ENCODE measurements at regions not wholly inside any gene's neighbourhood (a gene's known extent, or its start where the extent isn't known, plus 50 kb on each side); places are given as distances from the start of the nearest gene placed in this dataset.
"Not testable (repeated sequence)": the region's sequence is repeated elsewhere in the genome, so short reads cannot be mapped to it uniquely, and the experiment has no call there.

DNA sequence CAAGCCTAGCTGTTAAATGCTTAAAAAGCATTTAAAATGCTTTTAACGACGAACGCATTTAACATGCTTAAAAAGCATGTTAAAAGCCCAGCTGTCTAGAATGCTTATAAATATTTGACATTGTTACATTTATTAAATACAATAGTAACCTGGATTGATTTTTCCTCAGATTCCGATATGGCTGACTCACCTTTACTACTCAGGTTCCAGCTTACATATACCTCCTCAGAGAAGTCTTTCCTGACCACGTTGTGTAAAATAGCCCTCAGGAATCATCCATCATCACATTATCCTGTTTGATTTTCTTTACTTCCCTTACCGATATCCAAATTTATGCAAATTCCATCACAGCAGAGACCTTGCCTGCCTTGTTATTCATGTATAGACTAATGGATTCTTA lies 51.4 kb downstream of the SLC41A2 start:
- ChIA-PET CTCF (interaction anchor here (1.1 to 1.3 kb wide), 3 partner anchors 17 to 525 kb away, joined by 3 to 4 read pairs (median 3); partner anchors contain the start of gene SLC41A2), POLR2A (no interaction called here)
- no peak for DNase-seq
- H3K36me3 Mint-ChIP-seq (ENCODE audit: low read depth) = no peaks in the 10 kb centered on the region
- no peak overlapping the region for H3K27ac Mint-ChIP-seq
- H3K27me3 Mint-ChIP-seq = peaks cover 7% of the 10 kb centered on the region
- H3K9me3 Mint-ChIP-seq = no peaks in the 10 kb centered on the region
- no peak overlapping the region for H3K4me3 Mint-ChIP-seq
- no peaks in the 10 kb centered on the region for H3K4me1 Mint-ChIP-seq

DNA sequence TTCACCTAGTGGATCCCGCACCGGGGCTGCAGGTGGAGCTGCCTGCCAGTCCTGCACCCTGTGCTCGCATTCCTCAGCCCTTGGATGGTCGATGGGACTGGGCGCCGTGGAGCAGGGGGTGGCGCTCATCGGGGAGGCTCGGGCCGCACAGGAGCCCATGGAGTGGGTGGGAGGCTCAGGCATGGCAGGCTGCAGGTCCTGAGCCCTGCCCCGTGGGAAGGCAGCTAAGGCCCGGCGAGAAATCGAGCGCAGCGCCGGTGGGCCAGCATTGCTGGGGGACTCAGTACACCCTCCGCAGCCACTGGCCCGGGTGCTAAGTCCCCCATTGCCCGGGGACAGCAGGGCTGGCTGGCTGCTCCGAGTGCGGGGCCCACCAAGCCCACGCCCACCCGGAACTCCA lies 52.6 kb downstream of the SLC41A2 start:
- H3K27me3 Mint-ChIP-seq; H3K9me3 Mint-ChIP-seq; H3K4me3 Mint-ChIP-seq; H3K36me3 Mint-ChIP-seq (ENCODE audit: low read depth); H3K4me1 Mint-ChIP-seq; CTCF ChIA-PET; DNase-seq; POLR2A ChIA-PET; H3K27ac Mint-ChIP-seq: not testable (repeated sequence)

DNA sequence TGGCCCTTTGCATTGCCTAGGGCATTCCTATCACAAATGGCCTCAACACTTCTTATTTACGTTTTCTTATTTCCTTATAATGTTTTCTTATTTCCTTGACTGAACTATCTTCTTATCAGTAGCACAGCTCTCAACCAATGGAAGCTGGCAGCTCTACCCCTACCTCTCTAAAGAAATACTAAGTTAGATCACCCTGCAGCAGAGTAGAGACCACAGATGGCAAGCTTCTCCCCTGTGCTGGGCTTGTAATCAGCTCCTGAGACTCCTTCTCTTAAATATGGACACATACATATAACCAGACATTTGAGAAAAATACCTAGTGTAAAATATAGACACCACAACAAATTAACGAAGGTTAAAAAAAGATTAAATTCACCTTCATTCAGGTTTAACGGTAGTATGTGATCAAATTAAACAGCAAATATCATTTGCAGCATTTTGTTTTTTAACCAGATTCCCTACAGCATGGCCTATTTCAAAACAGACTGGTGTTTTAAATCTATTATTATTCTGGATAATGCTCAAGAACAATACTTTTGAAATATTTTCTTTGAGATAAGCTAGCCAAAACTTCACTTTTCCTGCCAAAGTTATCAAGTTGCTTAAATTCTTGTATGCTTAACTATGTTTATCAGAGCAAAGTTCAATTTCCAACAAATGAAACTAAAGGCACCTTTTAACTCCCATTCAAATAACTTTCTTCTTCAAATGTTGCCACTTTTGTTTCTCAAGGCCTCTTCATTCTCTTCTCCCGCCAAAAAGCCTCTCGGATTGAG lies 54.3 kb downstream of the SLC41A2 start:
- peaks cover 3% of the 10 kb centered on the region for H3K36me3 Mint-ChIP-seq (ENCODE audit: low read depth)
- peaks cover 7% of the 10 kb centered on the region for H3K27me3 Mint-ChIP-seq
- POLR2A ChIA-PET = no interaction called here
- DNase-seq = no peak
- H3K4me3 Mint-ChIP-seq = no peak overlapping the region
- H3K9me3 Mint-ChIP-seq = peaks cover 2% of the 10 kb centered on the region
- CTCF ChIA-PET = no interaction called here
- no peaks in the 10 kb centered on the region for H3K4me1 Mint-ChIP-seq
- no peak overlapping the region for H3K27ac Mint-ChIP-seq

DNA sequence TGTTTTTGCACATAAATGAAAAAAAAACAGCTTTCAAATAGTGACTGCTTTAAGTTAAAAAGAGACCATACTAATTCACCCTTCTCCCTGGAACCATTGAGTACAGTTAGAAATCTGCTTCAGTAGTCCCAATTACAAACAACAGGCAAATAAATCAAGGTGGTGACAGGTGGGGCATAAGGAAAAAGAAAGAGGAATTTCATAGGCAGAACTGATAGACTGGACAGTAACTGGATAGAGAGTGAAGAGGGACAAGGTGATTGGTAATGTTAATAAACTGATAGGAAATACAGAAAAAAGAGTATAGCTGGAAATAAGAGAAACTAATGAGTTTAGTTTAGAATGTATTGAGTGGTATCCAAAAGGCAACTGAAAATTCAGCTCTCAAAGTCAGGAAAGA lies 56.0 kb downstream of the SLC41A2 start:
- H3K27me3 Mint-ChIP-seq = peaks cover 7% of the 10 kb centered on the region
- peaks cover 3% of the 10 kb centered on the region for H3K36me3 Mint-ChIP-seq (ENCODE audit: low read depth)
- no peaks in the 10 kb centered on the region for H3K4me1 Mint-ChIP-seq
- no peak for DNase-seq
- H3K27ac Mint-ChIP-seq = no peak overlapping the region
- no peak overlapping the region for H3K4me3 Mint-ChIP-seq
- CTCF ChIA-PET = no interaction called here
- POLR2A ChIA-PET = no interaction called here
- H3K9me3 Mint-ChIP-seq = peaks cover 5% of the 10 kb centered on the region

DNA sequence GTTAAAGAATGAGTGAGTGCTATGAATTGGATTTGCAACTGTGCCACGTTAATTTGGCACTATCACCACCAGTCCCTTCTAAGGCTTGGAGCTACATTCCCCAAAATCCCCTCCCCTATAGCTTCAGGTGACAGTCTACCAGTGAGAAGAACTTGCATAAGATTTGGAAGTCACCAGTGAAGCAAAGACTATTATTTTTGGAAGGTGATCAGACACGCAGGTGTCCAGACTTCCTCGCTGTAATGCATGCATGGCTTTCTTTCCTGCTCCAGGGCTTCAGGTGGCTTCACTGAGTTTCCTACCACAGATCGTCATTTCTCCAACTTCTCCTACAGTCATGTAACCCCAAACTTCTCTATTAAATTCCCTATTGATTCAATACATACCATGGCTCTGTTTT lies 61.4 kb downstream of the SLC41A2 start:
- Mint-ChIP-seq H3K36me3 (ENCODE audit: low read depth) (peaks cover 3% of the 10 kb centered on the region), H3K4me3 (no peak overlapping the region), H3K27ac (no peak overlapping the region), H3K4me1 (no peaks in the 10 kb centered on the region), H3K9me3 (peaks cover 5% of the 10 kb centered on the region), H3K27me3 (peaks cover 10% of the 10 kb centered on the region)
- no peak for DNase-seq
- POLR2A ChIA-PET = no interaction called here
- CTCF ChIA-PET = interaction anchor here (0.6 kb wide), 1 partner anchor 1098 kb away, joined by 4 read pairs; no protein-coding TSS in a partner anchor

DNA sequence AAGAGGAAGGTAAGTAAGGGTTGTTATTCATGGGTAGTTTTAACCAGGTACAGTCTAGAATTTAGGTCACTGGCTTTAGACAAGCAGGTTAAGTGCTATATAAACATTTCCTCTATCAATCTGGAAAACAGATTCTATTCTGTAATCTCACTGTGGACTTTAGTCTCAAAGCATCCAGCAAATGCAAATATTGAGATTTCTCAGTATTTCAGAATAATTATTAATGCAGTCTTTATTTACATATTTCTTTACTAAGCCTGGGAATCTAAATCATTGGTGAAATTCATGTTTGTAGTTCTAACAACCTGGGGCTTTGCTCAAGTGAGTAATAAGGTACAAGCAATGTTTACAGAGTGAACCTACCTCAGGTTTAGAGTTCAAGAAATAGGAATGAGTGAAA lies 61.9 kb downstream of the SLC41A2 start:
- H3K27ac Mint-ChIP-seq = no peak overlapping the region
- POLR2A ChIA-PET = no interaction called here
- CTCF ChIA-PET = no interaction called here
- H3K27me3 Mint-ChIP-seq = peaks cover 10% of the 10 kb centered on the region
- peaks cover 3% of the 10 kb centered on the region for H3K36me3 Mint-ChIP-seq (ENCODE audit: low read depth)
- DNase-seq = no peak
- H3K4me3 Mint-ChIP-seq = no peak overlapping the region
- peaks cover 5% of the 10 kb centered on the region for H3K9me3 Mint-ChIP-seq
- H3K4me1 Mint-ChIP-seq = no peaks in the 10 kb centered on the region

DNA sequence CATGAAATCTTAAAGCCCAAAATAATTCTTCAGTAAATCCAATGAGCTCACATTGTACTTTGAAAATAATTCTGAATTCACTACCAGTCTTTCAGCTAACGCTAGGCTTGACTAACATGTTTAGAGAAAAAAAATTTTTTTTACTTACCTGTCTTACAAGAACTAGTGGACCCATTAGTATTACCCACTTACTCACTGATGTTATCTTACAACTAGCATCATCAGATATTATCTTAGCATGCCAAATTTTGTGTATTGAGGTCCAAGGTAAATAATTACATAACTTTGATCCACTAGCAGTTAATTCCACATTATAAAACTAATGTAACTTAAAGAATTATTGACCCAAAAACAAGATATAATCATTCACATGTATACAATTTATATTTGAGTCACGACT lies 62.7 kb downstream of the SLC41A2 start:
- Mint-ChIP-seq H3K4me3 (no peak overlapping the region), H3K27ac (no peak overlapping the region), H3K36me3 (ENCODE audit: low read depth) (peaks cover 3% of the 10 kb centered on the region), H3K4me1 (no peaks in the 10 kb centered on the region), H3K27me3 (peaks cover 10% of the 10 kb centered on the region), H3K9me3 (peaks cover 5% of the 10 kb centered on the region)
- CTCF ChIA-PET = no interaction called here
- no peak for DNase-seq
- POLR2A ChIA-PET = no interaction called here

DNA sequence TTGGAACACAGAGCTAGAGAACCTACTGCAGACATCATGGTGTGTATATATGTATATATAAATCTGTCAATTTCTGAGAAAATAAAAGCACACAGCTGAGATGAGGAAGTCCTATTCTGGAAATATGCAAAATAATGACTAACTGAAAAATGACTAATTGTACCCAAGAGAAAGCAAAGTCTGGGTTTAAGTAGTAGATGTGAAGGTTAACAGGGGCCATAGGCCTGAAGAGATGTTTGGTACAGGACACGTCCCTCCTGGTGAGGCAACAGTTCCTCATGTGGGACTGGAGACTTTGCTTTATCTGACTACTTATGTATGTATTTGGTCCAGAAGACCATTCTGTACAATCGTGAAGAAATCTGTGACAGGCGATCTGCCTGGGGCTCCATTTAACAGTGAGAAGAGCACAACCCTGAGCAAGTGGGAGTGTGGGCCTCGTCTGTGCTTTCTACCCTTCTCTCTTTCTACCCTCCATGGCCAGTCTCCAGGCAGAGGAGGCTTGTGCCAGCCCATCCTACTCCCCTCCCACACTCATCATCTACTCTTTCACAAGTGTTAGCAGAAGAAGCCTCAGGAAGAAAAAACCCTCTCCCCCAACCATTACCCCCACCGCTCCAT lies 67.5 kb downstream of the SLC41A2 start:
- peaks cover 8% of the 10 kb centered on the region for H3K27me3 Mint-ChIP-seq
- DNase-seq = no peak
- H3K4me3 Mint-ChIP-seq = no peak overlapping the region
- CTCF ChIA-PET = interaction anchor here (1.2 kb wide), 1 partner anchor 16 kb away, joined by 4 read pairs; no protein-coding TSS in a partner anchor
- no peaks in the 10 kb centered on the region for H3K9me3 Mint-ChIP-seq
- H3K4me1 Mint-ChIP-seq = no peaks in the 10 kb centered on the region
- no peaks in the 10 kb centered on the region for H3K36me3 Mint-ChIP-seq (ENCODE audit: low read depth)
- H3K27ac Mint-ChIP-seq = no peak overlapping the region
- POLR2A ChIA-PET = no interaction called here

DNA sequence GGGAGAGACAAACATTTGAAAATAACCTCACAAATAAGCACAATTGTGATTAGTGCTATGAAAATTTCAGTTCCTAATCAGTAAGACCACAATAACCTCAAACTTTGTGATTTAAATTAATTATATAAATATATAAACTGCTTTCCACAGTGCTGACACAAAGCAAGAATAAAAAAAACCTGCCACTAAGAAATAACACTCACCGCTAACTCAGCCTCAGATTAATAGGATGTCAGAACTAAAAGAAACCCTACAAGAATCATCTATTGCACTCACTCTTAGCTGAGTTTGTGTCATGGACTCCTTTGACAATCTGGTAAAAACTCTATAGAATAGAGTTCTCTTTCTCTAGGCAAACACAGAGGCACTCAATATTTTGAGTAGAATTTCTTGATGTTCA lies 68.4 kb downstream of the SLC41A2 start:
- no peak for DNase-seq
- H3K27ac Mint-ChIP-seq = no peak overlapping the region
- no peaks in the 10 kb centered on the region for H3K4me1 Mint-ChIP-seq
- ChIA-PET POLR2A (no interaction called here), CTCF (interaction anchor here (1.2 kb wide), 1 partner anchor 17 kb away, joined by 4 read pairs; no protein-coding TSS in a partner anchor)
- no peaks in the 10 kb centered on the region for H3K36me3 Mint-ChIP-seq (ENCODE audit: low read depth)
- H3K9me3 Mint-ChIP-seq = no peaks in the 10 kb centered on the region
- peaks cover 8% of the 10 kb centered on the region for H3K27me3 Mint-ChIP-seq
- no peak overlapping the region for H3K4me3 Mint-ChIP-seq

DNA sequence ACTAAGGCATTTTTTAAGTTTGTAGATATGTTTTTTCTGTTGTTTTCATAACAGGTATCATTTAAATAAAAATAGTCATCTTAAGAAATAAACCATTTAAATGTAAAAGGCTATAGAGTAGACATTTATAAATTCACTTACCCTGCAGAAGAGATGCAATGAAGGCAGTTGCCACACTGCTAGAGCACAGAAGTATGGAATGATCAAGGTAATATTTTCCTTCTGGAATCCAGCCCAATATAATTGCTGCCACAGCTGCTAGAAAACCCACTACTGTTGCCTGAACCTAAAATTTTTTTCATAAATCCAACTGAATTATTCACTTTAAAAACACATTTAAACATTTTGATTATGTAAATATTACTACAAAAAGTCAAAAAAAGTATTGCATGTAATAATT lies 69.2 kb downstream of the SLC41A2 start:
- ChIA-PET CTCF (no interaction called here), POLR2A (no interaction called here)
- no peak overlapping the region for H3K4me3 Mint-ChIP-seq
- no peak for DNase-seq
- H3K36me3 Mint-ChIP-seq (ENCODE audit: low read depth) = no peaks in the 10 kb centered on the region
- H3K27me3 Mint-ChIP-seq = peaks cover 8% of the 10 kb centered on the region
- H3K4me1 Mint-ChIP-seq = no peaks in the 10 kb centered on the region
- H3K27ac Mint-ChIP-seq = no peak overlapping the region
- H3K9me3 Mint-ChIP-seq = no peaks in the 10 kb centered on the region

DNA sequence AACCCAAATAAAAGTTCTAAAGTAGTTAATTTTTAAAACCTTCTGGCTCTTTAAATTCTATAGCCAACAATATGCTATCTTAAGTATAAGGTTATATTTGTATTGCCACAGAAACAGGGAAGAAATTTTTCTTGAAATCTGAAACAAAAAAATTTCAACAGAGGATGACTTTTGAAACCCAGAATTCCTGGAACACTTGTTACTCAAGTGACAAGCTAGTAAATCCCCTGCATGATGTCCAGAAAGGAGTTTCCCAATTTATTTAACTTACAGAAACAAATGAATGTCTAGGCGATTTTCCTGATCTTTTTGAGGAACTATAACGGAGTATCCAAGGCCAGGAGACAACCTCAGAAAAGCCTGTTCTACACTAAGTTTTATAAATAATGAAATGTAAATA lies 69.6 kb downstream of the SLC41A2 start:
- H3K27me3 Mint-ChIP-seq = peaks cover 5% of the 10 kb centered on the region
- ChIA-PET POLR2A (no interaction called here), CTCF (no interaction called here)
- no peak for DNase-seq
- H3K27ac Mint-ChIP-seq = no peak overlapping the region
- H3K4me1 Mint-ChIP-seq = no peaks in the 10 kb centered on the region
- no peak overlapping the region for H3K4me3 Mint-ChIP-seq
- H3K9me3 Mint-ChIP-seq = no peaks in the 10 kb centered on the region
- H3K36me3 Mint-ChIP-seq (ENCODE audit: low read depth) = no peaks in the 10 kb centered on the region

DNA sequence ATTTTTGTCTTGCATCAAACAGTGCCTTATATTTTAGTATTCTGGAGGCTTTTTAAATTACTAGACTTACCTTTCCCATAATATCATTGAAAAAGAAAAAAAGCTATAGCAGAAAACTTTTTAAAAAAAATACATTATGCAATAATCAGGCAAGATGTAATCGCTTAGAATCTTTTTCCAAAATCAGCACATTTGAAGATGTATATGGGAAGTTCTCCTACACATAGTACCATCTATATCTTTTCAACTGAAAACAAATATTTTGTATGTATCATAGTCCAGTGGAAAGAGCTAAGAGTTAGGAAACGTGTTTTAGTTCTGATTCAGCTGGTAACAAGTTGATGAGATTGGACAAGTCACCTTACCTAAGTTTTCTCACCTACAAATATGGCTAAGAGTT lies 70.6 kb downstream of the SLC41A2 start:
- H3K27me3 Mint-ChIP-seq = peaks cover 7% of the 10 kb centered on the region
- peaks cover 3% of the 10 kb centered on the region for H3K36me3 Mint-ChIP-seq (ENCODE audit: low read depth)
- no peak overlapping the region for H3K4me3 Mint-ChIP-seq
- H3K9me3 Mint-ChIP-seq = no peaks in the 10 kb centered on the region
- H3K4me1 Mint-ChIP-seq = no peaks in the 10 kb centered on the region
- no peak overlapping the region for H3K27ac Mint-ChIP-seq
- DNase-seq = no peak
- CTCF ChIA-PET = interaction anchor here (0.6 to 1.4 kb wide), 3 partner anchors 10 to 510 kb away, joined by 3 to 4 read pairs (median 3); no protein-coding TSS in a partner anchor
- POLR2A ChIA-PET = no interaction called here

DNA sequence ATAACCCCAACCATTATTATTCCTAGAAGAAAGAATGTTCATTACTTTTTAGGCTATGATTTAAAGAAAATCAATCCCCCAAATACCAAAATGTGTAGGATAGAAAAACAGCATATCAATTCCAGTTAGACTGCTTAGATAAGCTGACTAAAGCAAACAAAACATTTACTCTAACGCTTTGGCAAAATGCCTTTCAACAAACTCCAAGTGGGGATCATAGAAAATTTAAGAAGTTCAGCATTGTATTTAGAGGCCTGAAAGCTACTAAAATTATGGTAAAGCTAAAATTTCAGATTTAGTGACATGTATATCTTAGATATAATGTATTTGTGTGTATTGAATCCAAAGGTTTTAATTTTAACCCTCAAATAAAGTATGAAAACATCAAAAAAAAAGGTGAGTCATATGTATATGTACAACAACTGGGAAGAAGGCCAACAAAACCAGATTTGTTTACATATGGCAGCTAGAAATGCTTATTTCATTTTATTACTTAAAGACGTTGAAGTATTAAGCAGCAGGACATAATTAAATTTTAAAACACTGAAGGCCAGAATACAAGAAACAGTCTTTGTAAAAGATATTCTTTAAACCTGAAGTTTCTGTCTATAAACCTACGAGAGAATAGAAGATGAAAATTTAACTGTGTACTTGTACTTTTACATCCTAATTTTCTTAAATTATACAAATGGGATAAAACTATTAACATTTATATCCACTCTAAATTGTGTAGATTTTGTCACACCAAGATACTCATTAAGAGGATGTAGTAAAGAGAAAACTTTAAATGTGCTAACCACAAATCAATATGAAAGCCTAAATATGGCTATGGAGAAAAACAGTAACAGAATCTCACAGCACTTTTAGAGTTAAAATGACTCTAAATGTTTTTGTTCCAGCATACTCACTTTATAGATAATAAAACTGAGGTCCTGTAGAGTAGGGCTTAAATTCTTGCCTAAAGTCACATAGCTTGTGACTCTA lies 71.4 kb downstream of the SLC41A2 start:
- DNase-seq = no peak
- Mint-ChIP-seq H3K9me3 (no peaks in the 10 kb centered on the region), H3K4me1 (no peaks in the 10 kb centered on the region), H3K4me3 (no peak overlapping the region), H3K36me3 (ENCODE audit: low read depth) (peaks cover 3% of the 10 kb centered on the region), H3K27ac (no peak overlapping the region), H3K27me3 (peaks cover 11% of the 10 kb centered on the region)
- ChIA-PET POLR2A (no interaction called here), CTCF (interaction anchor here (0.6 to 1.4 kb wide), 2 partner anchors 9 to 151 kb away, joined by 3 to 4 read pairs; no protein-coding TSS in a partner anchor)

Data from activated CD4-positive, alpha-beta T cell treated with anti-CD3 and anti-CD28 coated beads, Interleukin-2, amount 10 ng/mL, durations not matched to agents 7 days and 5 days (primary cell).